C4-2B (cell line): ENCODE measurements at regions not wholly inside any gene's neighbourhood (a gene's known extent, or its start where the extent isn't known, plus 50 kb on each side); places are given as distances from the start of the nearest gene placed in this dataset.

ENCODE experiments used
- ZFX ChIP-seq: fragments of 450-650 bp; IDR thresholded peaks from 2 replicates; pipeline ENCODE4 v1.6.1; 2017
- TF ChIP-seq, protein P1 (sequence below): fragments of 450-650 bp; conservative IDR thresholded peaks from 2 replicates; pipeline ENCODE4 v1.5.1; 2017; ENCODE audit warnings: mild to moderate bottlenecking

DNA sequence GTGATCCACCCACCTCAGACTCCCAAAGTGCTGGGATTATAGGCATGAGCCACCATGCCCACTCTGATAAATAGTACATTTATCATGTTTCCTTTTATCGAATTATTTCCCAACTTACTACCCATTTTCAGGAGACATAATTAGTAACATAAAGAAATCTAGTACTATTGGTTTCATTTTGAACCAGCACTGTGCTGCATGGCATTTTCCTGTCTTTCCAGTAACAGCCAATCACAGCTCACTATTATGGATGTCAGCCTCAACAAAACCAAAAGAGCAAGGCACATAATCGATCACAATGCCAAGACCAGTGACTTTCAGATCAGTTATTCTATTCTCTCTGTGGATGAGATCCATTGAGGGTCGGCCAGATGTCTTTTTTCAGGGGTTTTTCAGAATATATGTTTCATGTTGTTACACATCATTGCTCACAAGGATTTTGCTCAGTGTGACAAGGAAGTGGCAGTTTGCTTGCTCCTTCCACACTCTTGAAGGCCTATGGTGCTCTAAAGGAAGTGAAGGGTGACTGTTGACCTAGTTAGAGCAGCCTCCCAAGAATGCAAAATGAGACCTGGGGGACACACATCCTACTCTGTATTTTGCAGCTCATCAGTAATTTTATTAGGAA, 233.4 kb downstream of the KCNRG start:
- TF ChIP-seq, protein P1, sequence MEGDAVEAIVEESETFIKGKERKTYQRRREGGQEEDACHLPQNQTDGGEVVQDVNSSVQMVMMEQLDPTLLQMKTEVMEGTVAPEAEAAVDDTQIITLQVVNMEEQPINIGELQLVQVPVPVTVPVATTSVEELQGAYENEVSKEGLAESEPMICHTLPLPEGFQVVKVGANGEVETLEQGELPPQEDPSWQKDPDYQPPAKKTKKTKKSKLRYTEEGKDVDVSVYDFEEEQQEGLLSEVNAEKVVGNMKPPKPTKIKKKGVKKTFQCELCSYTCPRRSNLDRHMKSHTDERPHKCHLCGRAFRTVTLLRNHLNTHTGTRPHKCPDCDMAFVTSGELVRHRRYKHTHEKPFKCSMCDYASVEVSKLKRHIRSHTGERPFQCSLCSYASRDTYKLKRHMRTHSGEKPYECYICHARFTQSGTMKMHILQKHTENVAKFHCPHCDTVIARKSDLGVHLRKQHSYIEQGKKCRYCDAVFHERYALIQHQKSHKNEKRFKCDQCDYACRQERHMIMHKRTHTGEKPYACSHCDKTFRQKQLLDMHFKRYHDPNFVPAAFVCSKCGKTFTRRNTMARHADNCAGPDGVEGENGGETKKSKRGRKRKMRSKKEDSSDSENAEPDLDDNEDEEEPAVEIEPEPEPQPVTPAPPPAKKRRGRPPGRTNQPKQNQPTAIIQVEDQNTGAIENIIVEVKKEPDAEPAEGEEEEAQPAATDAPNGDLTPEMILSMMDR: no peak
- no peak for TF ChIP-seq ZFX
